G401 (cell line): ENCODE measurements at regions not wholly inside any gene's neighbourhood (a gene's known extent, or its start where the extent isn't known, plus 50 kb on each side); places are given as distances from the start of the nearest gene placed in this dataset.
"Not testable (repeated sequence)": the region's sequence is repeated elsewhere in the genome, so short reads cannot be mapped to it uniquely, and the experiment has no call there.

ENCODE experiments used
- DNase-seq: peaks from one replicate; pipeline ENCODE4 v3.0.0-alpha.2; 2015; ENCODE audit warnings: low spot score
- in situ Hi-C: cut with HindIII; loops from 2 replicates; pipeline ENCODE4 v1.10.0; 2016; ENCODE audit warnings: low sequenced_read_pairs, mixed read lengths

DNA sequence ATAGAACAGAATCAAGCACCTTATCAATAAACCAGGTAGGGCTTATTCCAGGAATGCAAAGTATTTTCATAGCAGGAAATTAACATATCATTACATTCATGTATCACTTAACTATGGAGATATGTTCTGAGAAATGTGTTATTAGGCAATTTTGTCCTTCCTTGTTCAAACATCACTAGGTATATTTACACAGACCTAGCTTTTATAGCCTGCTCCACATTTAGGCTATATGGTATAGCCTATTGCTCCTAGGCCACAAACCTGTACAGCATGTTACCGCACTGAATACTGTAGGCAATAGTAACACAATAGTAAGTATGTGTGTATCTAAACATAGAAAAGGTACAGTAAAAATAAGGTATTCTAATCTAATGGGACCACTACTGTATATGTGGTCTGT, 82.8 kb upstream of the KCTD1 start:
- in situ Hi-C loops: no loop called here
- DNase-seq: no peak

- in situ Hi-C loops: no loop called here
- no peak for DNase-seq
Measured at GRCh38 chr18:26630596-26630995, 82.2 kb upstream of the KCTD1 start.

GRCh38 chr18:26628017-26628416, 79.7 kb upstream of the KCTD1 start:
- DNase-seq: no peak
- in situ Hi-C loops: no loop called here

DNA sequence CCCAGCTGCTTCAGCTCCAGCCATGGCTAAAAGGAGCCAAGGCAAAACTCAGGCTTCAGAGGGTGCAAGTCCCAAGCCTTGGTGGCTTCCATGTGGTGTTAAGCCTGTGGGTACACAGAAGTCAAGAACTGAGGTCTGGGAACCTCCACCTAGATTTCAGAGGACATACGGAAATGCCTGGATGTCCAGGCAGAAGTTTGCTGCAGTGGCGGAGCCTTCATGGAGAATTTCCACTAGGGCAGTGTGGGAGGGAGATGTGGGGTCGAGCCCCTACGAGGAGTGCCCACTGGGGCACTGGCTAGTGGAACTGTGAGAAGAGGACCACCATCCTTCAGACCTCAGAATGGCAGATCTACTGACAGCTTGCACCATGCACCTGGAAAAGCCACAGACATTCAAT, 76.1 kb upstream of the KCTD1 start:
- in situ Hi-C loops: no loop called here
- DNase-seq: no peak

DNA sequence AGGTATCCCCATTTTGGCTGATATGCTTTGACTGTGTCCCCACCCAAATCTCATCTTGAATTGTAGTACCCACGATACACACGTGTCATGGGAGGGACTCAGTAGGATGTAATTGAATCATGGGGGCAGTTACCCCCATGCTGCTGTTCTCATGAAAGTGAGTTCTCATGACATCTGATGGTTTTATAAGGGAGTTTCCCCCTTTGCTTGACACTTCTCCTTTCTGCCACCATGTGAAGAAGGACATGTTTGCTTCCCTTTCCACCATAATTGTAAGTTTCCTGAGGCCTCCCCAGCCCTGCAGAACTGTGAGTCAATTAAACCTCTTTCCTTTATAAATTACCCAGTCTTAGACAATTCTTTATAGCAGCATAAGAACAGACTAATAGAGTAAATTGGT, 75.0 kb upstream of the KCTD1 start:
- in situ Hi-C loops, DNase-seq: not testable (repeated sequence)

DNA sequence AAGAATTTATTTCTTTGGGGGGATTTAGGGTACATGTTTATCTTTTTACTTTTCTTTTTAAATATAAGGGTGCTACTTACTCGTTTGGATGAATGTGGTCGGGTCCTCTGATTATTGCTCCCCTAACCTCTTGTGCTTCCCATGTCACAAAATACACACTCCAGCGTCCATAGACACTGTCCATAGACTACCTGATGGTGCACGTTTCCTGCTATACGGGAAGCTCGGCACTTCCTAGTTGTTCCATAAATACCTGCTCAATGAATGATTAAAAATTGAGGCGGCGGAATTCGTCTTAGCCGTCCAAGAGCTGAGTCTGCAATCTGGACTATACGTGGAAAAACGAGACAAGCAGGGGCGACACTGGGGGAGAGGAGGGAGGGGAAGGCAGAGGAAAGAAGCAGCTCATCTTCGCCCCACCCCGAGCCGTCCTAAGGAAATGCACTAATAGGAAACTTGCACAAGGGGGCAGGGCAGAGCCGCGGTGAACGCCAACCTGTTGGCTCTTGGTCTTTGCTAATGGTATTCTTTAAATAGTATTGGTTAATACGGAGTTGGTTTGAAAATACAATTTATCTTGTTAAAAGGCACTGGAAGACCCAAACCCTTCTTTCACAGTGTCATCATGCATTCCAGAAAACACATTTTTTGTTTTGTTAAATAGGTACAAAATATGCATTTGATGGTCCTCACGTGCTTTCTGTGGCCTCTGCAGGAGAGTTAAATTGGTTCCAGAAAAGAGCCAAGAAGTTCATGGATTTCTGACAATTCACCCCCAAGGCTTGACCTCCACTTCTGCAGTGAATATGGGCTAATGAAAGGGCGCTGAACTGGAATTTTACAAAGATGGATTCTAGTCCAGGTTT, 73.0 kb upstream of the KCTD1 start:
- in situ Hi-C loops: no loop called here
- peak; percentile 17 for DNase-seq

GRCh38 chr18:26619350-26619749, 71.0 kb upstream of the KCTD1 start:
- in situ Hi-C loops: no loop called here
- DNase-seq: no peak

GRCh38 chr18:26618135-26618534, 69.8 kb upstream of the KCTD1 start:
- DNase-seq: no peak
- in situ Hi-C loops: no loop called here

- in situ Hi-C loops: no loop called here
- no peak for DNase-seq
Measured at GRCh38 chr18:26617151-26617554, 68.8 kb upstream of the KCTD1 start.

- in situ Hi-C loops: no loop called here
- no peak for DNase-seq
Measured at GRCh38 chr18:26614374-26614773, 66.0 kb upstream of the KCTD1 start.
